CD14-positive monocyte (primary cell): ENCODE measurements at regions not wholly inside any gene's neighbourhood (a gene's known extent, or its start where the extent isn't known, plus 50 kb on each side); places are given as distances from the start of the nearest gene placed in this dataset.
"Not testable (repeated sequence)": the region's sequence is repeated elsewhere in the genome, so short reads cannot be mapped to it uniquely, and the experiment has no call there.

ENCODE experiments used
- DNase-seq, 3 donors: peaks; one replicate each; pipeline ENCODE4 v3.0.0-alpha.2; 2011 to 2022
- H2AFZ ChIP-seq: 2 replicates; pipeline ENCODE4 v1.6.0; 2012; ENCODE audit warnings: mild to moderate bottlenecking, low read depth, low read length, inconsistent platforms; ENCODE audit not compliant: insufficient read depth, poor library complexity, severe bottlenecking
- H3K27ac ChIP-seq, 2 donors: 1 replicate in 1 of 2; 2 replicates in 1 of 2; pipeline ENCODE4 v1.5.1; 2012 to 2013; ENCODE audit warnings: low read length in 2 of 2, control low read depth in 1 of 2, inconsistent platforms in 1 of 2, low read depth in 1 of 2, mild to moderate bottlenecking in 1 of 2
- H3K27me3 ChIP-seq, 2 donors: one replicate each; pipeline versions ENCODE4 v1.6.0 to v1.6.1; 2011 to 2013; ENCODE audit warnings: low read length in 2 of 2; ENCODE audit not compliant: control insufficient read depth in 2 of 2, insufficient read depth in 2 of 2
- H3K36me3 ChIP-seq, 2 donors: replicated peaks in 1 of 2; 1 replicate in 1 of 2; 2 replicates in 1 of 2; pipeline versions ENCODE4 v1.5.1 to v1.6.1; 2012 to 2013; ENCODE audit warnings: low read length in 2 of 2, control low read depth in 1 of 2, inconsistent platforms in 1 of 2, mild to moderate bottlenecking in 1 of 2; ENCODE audit not compliant: insufficient read depth in 2 of 2, control insufficient read depth in 1 of 2
- H3K4me1 ChIP-seq, 2 donors: 1 replicate in 1 of 2; 2 replicates in 1 of 2; pipeline versions ENCODE4 v1.5.1 to v1.6.1; 2012 to 2013; ENCODE audit warnings: low read length in 2 of 2, control low read depth in 1 of 2, inconsistent platforms in 1 of 2, mild to moderate bottlenecking in 1 of 2, moderate library complexity in 1 of 2; ENCODE audit not compliant: insufficient read depth in 2 of 2, control insufficient read depth in 1 of 2
- H3K4me2 ChIP-seq: replicated peaks from 2 replicates; pipeline ENCODE3; 2012; ENCODE audit warnings: low read length, moderate library complexity, mild to moderate bottlenecking; ENCODE audit not compliant: poor library complexity, severe bottlenecking; ENCODE audit errors: extremely low read depth
- H3K4me3 ChIP-seq, 3 experiments: fragments of 200-600 bp in 1 of 3; sonication (generic) in 1 of 3; replicated peaks in 1 of 3; 1 replicate in 2 of 3; 2 replicates in 1 of 3; pipeline ENCODE4 v1.5.1; 2011 to 2013; ENCODE audit warnings: low read length in 3 of 3, mild to moderate bottlenecking in 3 of 3, control low read depth in 2 of 3, low read depth in 2 of 3, inconsistent platforms in 1 of 3, moderate library complexity in 1 of 3
- H3K79me2 ChIP-seq: 2 replicates; pipeline ENCODE4 v1.6.0; 2012; ENCODE audit warnings: mild to moderate bottlenecking, control low read depth, inconsistent platforms, low read length, moderate library complexity; ENCODE audit not compliant: insufficient read depth
- H3K9ac ChIP-seq: 2 replicates; pipeline ENCODE4 v1.6.0; 2017; ENCODE audit warnings: low read length, mild to moderate bottlenecking; ENCODE audit not compliant: insufficient read depth, poor library complexity, severe bottlenecking
- H3K9me3 ChIP-seq, 2 donors: replicated peaks in 1 of 2; 1 replicate in 1 of 2; 2 replicates in 1 of 2; pipeline versions ENCODE4 v1.5.1 to v1.6.1; 2012 to 2013; ENCODE audit warnings: low read length in 2 of 2, control low read depth in 1 of 2; ENCODE audit not compliant: control insufficient read depth in 1 of 2, insufficient read depth in 1 of 2
- H4K20me1 ChIP-seq: 2 replicates; pipeline ENCODE4 v1.6.0; 2012; ENCODE audit warnings: mild to moderate bottlenecking, low read length, control low read depth, moderate library complexity; ENCODE audit not compliant: insufficient read depth
- H3K27ac Mint-ChIP-seq, 7 donors: one replicate each; pipeline ENCODE4 v1.8.0; 2020; ENCODE audit warnings: mild to moderate bottlenecking in 7 of 7, mixed read lengths in 7 of 7, moderate library complexity in 6 of 7, inconsistent platforms in 2 of 7
- H3K27me3 Mint-ChIP-seq, 3 donors: one replicate each; pipeline ENCODE4 v1.8.0; 2021 to 2022; ENCODE audit warnings: low read depth in 3 of 3, mild to moderate bottlenecking in 3 of 3, mixed read lengths in 3 of 3, moderate library complexity in 3 of 3, inconsistent platforms in 1 of 3
- H3K36me3 Mint-ChIP-seq, 2 donors: one replicate each; pipeline ENCODE4 v1.8.0; 2020; ENCODE audit warnings: mixed read lengths in 2 of 2, inconsistent platforms in 1 of 2, mild to moderate bottlenecking in 1 of 2
- H3K4me1 Mint-ChIP-seq: one replicate; pipeline ENCODE4 v1.8.0; 2020; ENCODE audit warnings: mild to moderate bottlenecking, mixed read lengths
- H3K4me3 Mint-ChIP-seq, 2 donors: one replicate each; pipeline ENCODE4 v1.8.0; 2020; ENCODE audit warnings: mild to moderate bottlenecking in 2 of 2, mixed read lengths in 2 of 2, moderate library complexity in 1 of 2
- H3K9me3 Mint-ChIP-seq, 7 donors: one replicate each; pipeline ENCODE4 v1.8.0; 2020 to 2022; ENCODE audit warnings: mixed read lengths in 7 of 7, mild to moderate bottlenecking in 6 of 7, moderate library complexity in 6 of 7, inconsistent platforms in 2 of 7
- WGBS: methylation state at CpG from one replicate; pipeline ENCODE4 v1.1.5; 2013; ENCODE audit warnings: missing lambda C conversion rate; ENCODE audit not compliant: insufficient coverage; 5-methylcytosine and 5-hydroxymethylcytosine counted together
- intact Hi-C, 2 donors: fragments of 100-400 bp; cut with micrococcal nuclease; formaldehyde crosslinking; loops; one replicate each; pipeline versions ENCODE4 v1.15.0 to v1.15.1; 2023

DNA sequence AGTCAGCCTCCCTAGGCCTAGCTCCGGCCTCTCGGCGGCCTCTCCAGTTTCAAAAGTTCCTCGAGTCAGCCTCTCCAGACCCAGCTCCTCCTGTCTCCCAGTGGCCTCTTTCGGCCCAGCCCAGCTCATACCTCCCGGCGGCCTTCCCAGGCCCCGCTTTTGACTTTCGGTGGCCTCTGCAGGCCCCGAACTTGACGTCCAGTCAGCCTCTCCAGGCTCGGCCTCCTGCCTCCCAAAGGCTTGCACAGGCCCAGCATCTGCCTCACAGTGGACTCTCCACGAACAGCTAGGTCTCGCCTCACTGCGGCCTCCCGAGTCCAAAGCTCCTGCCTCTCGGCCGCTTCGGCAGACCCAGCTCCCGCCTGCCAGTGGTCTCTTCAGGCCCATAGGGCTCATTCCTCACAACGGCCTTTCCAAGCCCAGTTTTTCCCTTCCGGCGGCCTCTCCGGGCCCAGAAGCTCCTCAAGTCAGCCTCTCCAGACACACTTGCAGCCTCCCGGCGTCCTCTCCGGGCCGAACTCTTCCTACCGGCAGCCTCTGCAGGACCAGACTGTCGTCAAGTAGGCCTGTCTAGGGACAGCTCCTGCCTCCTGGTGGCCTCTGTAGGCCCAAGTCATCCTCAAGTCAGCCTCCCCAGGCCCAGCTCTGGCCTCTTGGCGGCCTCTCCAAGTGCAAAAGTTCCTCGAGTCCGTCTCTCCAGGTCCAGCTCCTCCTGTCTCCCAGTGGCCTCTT is 249.9 kb upstream of the ZNF722 start:
- DNase-seq, H3K4me1 Mint-ChIP-seq, H3K27me3 ChIP-seq, H3K27me3 Mint-ChIP-seq, H3K36me3 Mint-ChIP-seq, H3K9ac ChIP-seq, H2AFZ ChIP-seq, intact Hi-C loops, H3K4me2 ChIP-seq, H3K4me3 ChIP-seq, H3K36me3 ChIP-seq, H3K27ac ChIP-seq, H4K20me1 ChIP-seq, H3K79me2 ChIP-seq, H3K27ac Mint-ChIP-seq, H3K4me1 ChIP-seq, H3K4me3 Mint-ChIP-seq: not testable (repeated sequence)
- peaks cover 28 to 38% (median 33%) of the 10 kb centered on the region in 7 donors for H3K9me3 Mint-ChIP-seq
- H3K9me3 ChIP-seq: peaks cover 0 to 36% of the 10 kb centered on the region in 2 donors
- WGBS: 94% methylated on average over 19 of the region's 33 CpGs

- H3K9me3 Mint-ChIP-seq: peaks cover 14 to 21% (median 16%) of the 10 kb centered on the region in 7 donors
- H3K27me3 Mint-ChIP-seq, H2AFZ ChIP-seq, H4K20me1 ChIP-seq, intact Hi-C loops, H3K9ac ChIP-seq, H3K4me3 Mint-ChIP-seq, H3K36me3 Mint-ChIP-seq, DNase-seq, H3K27ac ChIP-seq, H3K79me2 ChIP-seq, H3K4me3 ChIP-seq, H3K27me3 ChIP-seq, H3K4me2 ChIP-seq, H3K4me1 ChIP-seq, H3K4me1 Mint-ChIP-seq, H3K27ac Mint-ChIP-seq, H3K36me3 ChIP-seq: not testable (repeated sequence)
- WGBS: no CpG with 5 or more reads among the region's 18 CpGs
- peaks cover 0 to 21% of the 10 kb centered on the region in 2 donors for H3K9me3 ChIP-seq
These were observed 246.2 kb upstream of the ZNF722 start for GRCh38 chr7:63752446-63752845.

GRCh38 chr7:63753160-63753559 is 245.5 kb upstream of the ZNF722 start:
- H3K4me3 ChIP-seq, intact Hi-C loops, DNase-seq, H4K20me1 ChIP-seq, H3K9ac ChIP-seq, H3K4me3 Mint-ChIP-seq, H3K27me3 Mint-ChIP-seq, H3K4me1 Mint-ChIP-seq, H2AFZ ChIP-seq, H3K79me2 ChIP-seq, H3K27me3 ChIP-seq, H3K27ac Mint-ChIP-seq, H3K4me1 ChIP-seq, H3K36me3 ChIP-seq, H3K36me3 Mint-ChIP-seq, H3K4me2 ChIP-seq, H3K27ac ChIP-seq: not testable (repeated sequence)
- H3K9me3 Mint-ChIP-seq: peaks cover 9 to 14% (median 10%) of the 10 kb centered on the region in 7 donors
- no CpG with 5 or more reads among the region's 22 CpGs for WGBS
- peaks cover 0 to 18% of the 10 kb centered on the region in 2 donors for H3K9me3 ChIP-seq

GRCh38 chr7:63760202-63760601 is 238.4 kb upstream of the ZNF722 start:
- H4K20me1 ChIP-seq, H3K9me3 ChIP-seq, intact Hi-C loops, H3K27me3 Mint-ChIP-seq, H2AFZ ChIP-seq, H3K27ac Mint-ChIP-seq, H3K9ac ChIP-seq, H3K4me3 Mint-ChIP-seq, H3K27me3 ChIP-seq, H3K36me3 ChIP-seq, H3K4me2 ChIP-seq, H3K4me3 ChIP-seq, DNase-seq, H3K4me1 ChIP-seq, H3K4me1 Mint-ChIP-seq, H3K9me3 Mint-ChIP-seq, H3K27ac ChIP-seq, H3K36me3 Mint-ChIP-seq, H3K79me2 ChIP-seq: not testable (repeated sequence)
- no CpG with 5 or more reads among the region's 29 CpGs for WGBS
